ENCODE measurements at regions not wholly inside any gene's neighbourhood (a gene's known extent, or its start where the extent isn't known, plus 50 kb on each side); places are given as distances from the start of the nearest gene placed in this dataset.

GRCh38 chr10:118128675-118129074, 81.9 kb upstream of the RAB11FIP2 start:
- TF ChIP-seq CTCF (IDR thresholded peaks at IDR 0.05; ENCODE audit: insufficient read depth, low read depth, low read length, missing control alignments): no peak
- no peak overlapping the region for H3K4me3 ChIP-seq (ENCODE audit: low read depth, low read length)
- no peak for DNase-seq (ENCODE audit: low read depth)

GRCh38 chr10:118118716-118119115, 72.0 kb upstream of the RAB11FIP2 start:
- no peak overlapping the region for H3K4me3 ChIP-seq (ENCODE audit: low read depth, low read length)
- TF ChIP-seq CTCF (IDR thresholded peaks at IDR 0.05; ENCODE audit: insufficient read depth, low read depth, low read length, missing control alignments): no peak
- DNase-seq (ENCODE audit: low read depth): no peak

- no peak overlapping the region for H3K4me3 ChIP-seq (ENCODE audit: low read depth, low read length)
- no peak for TF ChIP-seq CTCF (IDR thresholded peaks at IDR 0.05; ENCODE audit: insufficient read depth, low read depth, low read length, missing control alignments)
- DNase-seq (ENCODE audit: low read depth): no peak
Measured at GRCh38 chr10:118116715-118117449, 70.1 kb upstream of the RAB11FIP2 start.

- no peak for TF ChIP-seq CTCF (IDR thresholded peaks at IDR 0.05; ENCODE audit: insufficient read depth, low read depth, low read length, missing control alignments)
- no peak overlapping the region for H3K4me3 ChIP-seq (ENCODE audit: low read depth, low read length)
- DNase-seq (ENCODE audit: low read depth): no peak
Measured at GRCh38 chr10:118116362-118116714, 69.6 kb upstream of the RAB11FIP2 start.

GRCh38 chr10:118115701-118116100, 69.0 kb upstream of the RAB11FIP2 start:
- no peak for DNase-seq (ENCODE audit: low read depth)
- no peak overlapping the region for H3K4me3 ChIP-seq (ENCODE audit: low read depth, low read length)
- TF ChIP-seq CTCF (IDR thresholded peaks at IDR 0.05; ENCODE audit: insufficient read depth, low read depth, low read length, missing control alignments): no peak

GRCh38 chr10:118114992-118115391, 68.3 kb upstream of the RAB11FIP2 start:
- DNase-seq (ENCODE audit: low read depth): no peak
- no peak overlapping the region for H3K4me3 ChIP-seq (ENCODE audit: low read depth, low read length)
- TF ChIP-seq CTCF (IDR thresholded peaks at IDR 0.05; ENCODE audit: insufficient read depth, low read depth, low read length, missing control alignments): no peak

GRCh38 chr10:118112543-118113125, 65.9 kb upstream of the RAB11FIP2 start:
- TF ChIP-seq CTCF (IDR thresholded peaks at IDR 0.05; ENCODE audit: insufficient read depth, low read depth, low read length, missing control alignments): no peak
- no peak overlapping the region for H3K4me3 ChIP-seq (ENCODE audit: low read depth, low read length)
- no peak for DNase-seq (ENCODE audit: low read depth)

All from GM12865 (cell line).